ENCODE measurements at regions not wholly inside any gene's neighbourhood (a gene's known extent, or its start where the extent isn't known, plus 50 kb on each side); places are given as distances from the start of the nearest gene placed in this dataset.

DNA sequence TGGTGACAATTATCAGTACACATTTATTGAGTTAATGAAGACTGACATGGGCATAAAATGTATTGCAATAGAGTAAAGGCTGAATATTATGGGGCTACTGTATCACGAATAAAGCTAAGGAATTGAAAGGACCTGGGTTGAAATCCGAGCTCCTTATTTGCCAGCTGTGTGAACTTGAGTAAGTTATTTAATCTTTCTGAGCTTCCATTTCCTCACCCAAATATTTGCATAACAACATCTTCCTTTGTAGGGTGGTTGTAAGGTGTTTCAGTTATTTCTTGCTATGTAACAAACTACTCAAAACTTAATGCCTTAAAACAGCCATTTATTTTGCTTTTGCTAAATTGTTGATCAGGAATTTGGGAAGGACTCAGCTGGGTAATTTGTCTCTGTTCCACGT lies 111.1 kb upstream of the TSC22D2 start:
- H2AFZ ChIP-seq: 0 out of 2 replicates have a peak overlapping the region, but pooled peaks have one; percentile 30
- in situ Hi-C loops (cut with MboI): no loop called here
- no peaks in the 10 kb centered on the region for H3K36me3 ChIP-seq (ENCODE audit: low read depth)
- TF ChIP-seq EZH2 (IDR thresholded peaks at IDR 0.05; ENCODE audit: insufficient read depth, poor library complexity, severe bottlenecking) (no peak), EZH2phosphoT487 (IDR thresholded peaks at IDR 0.05; ENCODE audit: insufficient read depth, low read depth) (no peak)
- H3K4me1 ChIP-seq (ENCODE audit: insufficient read depth): peaks cover 59% of the 10 kb centered on the region
- H3K4me3 ChIP-seq: no peak overlapping the region
- no peak for DNase-seq
- H3K27me3 ChIP-seq (replicated peaks; ENCODE audit: insufficient read depth): no peaks in the 10 kb centered on the region
- no peak overlapping the region for H3K4me2 ChIP-seq (ENCODE audit: unreplicated experiment)
- no peak overlapping the region for H3K9ac ChIP-seq
- peaks cover 2% of the 10 kb centered on the region for H3K9me3 ChIP-seq (ENCODE audit: low read depth)
- no peaks in the 10 kb centered on the region for H4K20me1 ChIP-seq (ENCODE audit: insufficient read depth)
- no peaks in the 10 kb centered on the region for H3K9me2 ChIP-seq (ENCODE audit: insufficient read depth)
- H3K79me2 ChIP-seq (ENCODE audit: insufficient read depth): no peaks in the 10 kb centered on the region
- H3F3A ChIP-seq (ENCODE audit: insufficient read depth): peaks cover 25% of the 10 kb centered on the region
- 65 to 67% methylated on average over 3 of the region's 3 CpGs for WGBS, 2 experiments (ENCODE audit: low coverage in 1 of 2, low lambda C conversion rate in 2 of 2, missing lambda C conversion rate in 2 of 2)
- H3K27ac ChIP-seq: no peak overlapping the region

DNA sequence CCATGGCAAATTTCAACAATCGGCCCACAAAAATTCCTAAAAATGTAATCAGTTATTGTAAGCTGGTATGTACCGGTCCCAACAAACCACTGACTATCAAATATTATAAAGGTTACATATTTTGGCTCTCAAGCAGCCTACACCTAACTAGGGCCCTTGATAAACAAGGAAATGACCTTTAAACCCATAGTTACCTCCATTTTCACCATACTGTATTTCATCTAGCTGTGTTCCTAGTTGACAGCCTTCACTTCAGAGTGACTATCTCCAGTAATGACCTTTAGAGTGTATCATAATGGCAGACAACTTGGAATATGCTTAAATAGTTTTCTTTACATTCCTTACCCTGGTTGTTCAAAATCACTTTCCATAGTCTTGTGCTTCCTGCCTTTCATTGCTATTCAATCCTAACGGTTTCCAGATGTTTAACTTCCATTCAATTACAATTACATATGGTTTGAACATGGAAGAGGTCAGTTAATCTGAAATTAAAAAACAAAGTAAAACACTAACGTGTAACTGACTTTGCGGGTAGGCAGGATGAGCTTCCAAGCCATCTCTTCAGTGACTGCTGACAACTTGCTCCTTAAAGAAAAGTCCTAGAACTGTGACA lies 111.9 kb upstream of the TSC22D2 start:
- H3K27ac ChIP-seq: no peak overlapping the region
- no peaks in the 10 kb centered on the region for H3K79me2 ChIP-seq (ENCODE audit: insufficient read depth)
- TF ChIP-seq EZH2 (IDR thresholded peaks at IDR 0.05; ENCODE audit: insufficient read depth, poor library complexity, severe bottlenecking) (no peak), EZH2phosphoT487 (IDR thresholded peaks at IDR 0.05; ENCODE audit: insufficient read depth, low read depth) (no peak)
- no peaks in the 10 kb centered on the region for H3K36me3 ChIP-seq (ENCODE audit: low read depth)
- no peak for DNase-seq
- H3K9me2 ChIP-seq (ENCODE audit: insufficient read depth): no peaks in the 10 kb centered on the region
- no peak overlapping the region for H3K9ac ChIP-seq
- no peaks in the 10 kb centered on the region for H4K20me1 ChIP-seq (ENCODE audit: insufficient read depth)
- H3K4me1 ChIP-seq (ENCODE audit: insufficient read depth): peaks cover 51% of the 10 kb centered on the region
- peak overlapping the region; percentile 30 for H2AFZ ChIP-seq
- H3F3A ChIP-seq (ENCODE audit: insufficient read depth): peaks cover 30% of the 10 kb centered on the region
- 73 to 75% methylated on average over 5 of the region's 5 CpGs for WGBS, 2 experiments (ENCODE audit: low coverage in 1 of 2, low lambda C conversion rate in 2 of 2, missing lambda C conversion rate in 2 of 2)
- H3K9me3 ChIP-seq (ENCODE audit: low read depth): peaks cover 5% of the 10 kb centered on the region
- no peaks in the 10 kb centered on the region for H3K27me3 ChIP-seq (replicated peaks; ENCODE audit: insufficient read depth)
- in situ Hi-C loops (cut with MboI): no loop called here
- no peak overlapping the region for H3K4me3 ChIP-seq
- H3K4me2 ChIP-seq (ENCODE audit: unreplicated experiment): no peak overlapping the region

DNA sequence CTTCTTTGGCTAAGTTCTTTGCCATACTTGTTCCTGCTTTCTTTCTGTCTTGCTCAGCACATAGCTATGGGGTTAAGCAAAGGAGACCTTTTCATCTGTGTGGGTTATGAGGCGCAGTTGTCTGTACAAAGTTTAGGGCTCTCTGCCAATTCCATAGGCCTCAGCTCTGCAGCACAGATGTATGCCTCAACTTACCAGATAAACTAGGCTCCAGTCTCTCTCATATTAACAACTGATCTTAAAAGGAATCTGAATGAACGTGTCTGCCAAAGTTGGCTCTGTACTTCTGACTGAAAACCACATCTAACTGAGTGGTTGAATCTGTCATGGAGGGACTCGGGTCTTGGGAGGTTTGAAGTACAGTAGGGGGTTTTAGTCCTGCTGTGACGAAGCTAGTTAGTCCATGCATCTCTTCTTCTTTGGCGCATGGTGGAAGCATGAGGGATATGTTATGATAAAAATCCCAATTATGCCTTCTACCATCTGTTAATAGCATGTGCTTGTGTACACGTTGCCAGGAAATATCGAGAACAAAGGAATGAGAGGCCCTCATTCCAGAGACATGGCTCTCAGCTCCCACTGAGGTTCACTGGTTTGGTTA lies 114.6 kb upstream of the TSC22D2 start:
- Histone ChIP-seq H3F3A (ENCODE audit: insufficient read depth) (peaks cover 27% of the 10 kb centered on the region), H3K79me2 (ENCODE audit: insufficient read depth) (no peaks in the 10 kb centered on the region), H3K9me2 (ENCODE audit: insufficient read depth) (no peaks in the 10 kb centered on the region), H3K27ac (peak overlapping the region; percentile 89), H3K4me2 (ENCODE audit: unreplicated experiment) (peak overlapping the region; percentile 41), H3K9ac (peak overlapping the region; percentile 56), H3K36me3 (ENCODE audit: low read depth) (no peaks in the 10 kb centered on the region), H4K20me1 (ENCODE audit: insufficient read depth) (no peaks in the 10 kb centered on the region), H2AFZ (peak overlapping the region; percentile 76), H3K27me3 (replicated peaks; ENCODE audit: insufficient read depth) (no peaks in the 10 kb centered on the region), H3K9me3 (ENCODE audit: low read depth) (peaks cover 5% of the 10 kb centered on the region), H3K4me1 (ENCODE audit: insufficient read depth) (peaks cover 40% of the 10 kb centered on the region), H3K4me3 (no peak overlapping the region)
- WGBS, 2 experiments (ENCODE audit: low coverage in 1 of 2, low lambda C conversion rate in 2 of 2, missing lambda C conversion rate in 2 of 2): 7 to 8% methylated on average over 7 of the region's 7 CpGs
- peak; percentile 77 for DNase-seq
- TF ChIP-seq EZH2phosphoT487 (IDR thresholded peaks at IDR 0.05; ENCODE audit: insufficient read depth, low read depth): no peak
- no peak for TF ChIP-seq EZH2 (IDR thresholded peaks at IDR 0.05; ENCODE audit: insufficient read depth, poor library complexity, severe bottlenecking)
- in situ Hi-C loops (cut with MboI): no loop called here

DNA sequence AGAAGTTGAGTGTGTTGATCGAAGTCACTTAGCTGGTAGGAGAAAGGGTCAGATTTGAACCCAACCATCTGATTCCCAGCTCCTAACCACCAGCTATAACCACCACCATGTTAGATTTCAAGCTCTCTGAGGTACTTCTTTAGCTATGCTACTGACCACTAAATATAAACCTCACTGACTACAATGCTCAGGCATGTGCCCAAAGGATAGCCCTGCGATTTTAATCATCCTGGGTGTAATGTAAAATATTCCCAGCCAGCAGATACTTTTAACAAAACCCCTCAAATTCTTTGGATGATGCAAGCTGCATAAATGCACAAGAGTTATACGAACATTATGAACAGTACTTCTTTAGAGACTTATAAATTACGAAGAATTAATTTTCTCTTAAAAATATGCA lies 115.2 kb upstream of the TSC22D2 start:
- Histone ChIP-seq H3K27ac (peak overlapping the region; percentile 89), H3K36me3 (ENCODE audit: low read depth) (no peaks in the 10 kb centered on the region), H3K4me1 (ENCODE audit: insufficient read depth) (peaks cover 40% of the 10 kb centered on the region), H3K9me3 (ENCODE audit: low read depth) (peaks cover 5% of the 10 kb centered on the region), H3K27me3 (replicated peaks; ENCODE audit: insufficient read depth) (no peaks in the 10 kb centered on the region), H2AFZ (peak overlapping the region; percentile 76), H3K4me2 (ENCODE audit: unreplicated experiment) (peak overlapping the region; percentile 41), H3K4me3 (no peak overlapping the region), H3K79me2 (ENCODE audit: insufficient read depth) (no peaks in the 10 kb centered on the region), H3F3A (ENCODE audit: insufficient read depth) (peaks cover 27% of the 10 kb centered on the region), H3K9ac (peak overlapping the region; percentile 56), H4K20me1 (ENCODE audit: insufficient read depth) (no peaks in the 10 kb centered on the region), H3K9me2 (ENCODE audit: insufficient read depth) (no peaks in the 10 kb centered on the region)
- no peak for TF ChIP-seq EZH2phosphoT487 (IDR thresholded peaks at IDR 0.05; ENCODE audit: insufficient read depth, low read depth)
- TF ChIP-seq EZH2 (IDR thresholded peaks at IDR 0.05; ENCODE audit: insufficient read depth, poor library complexity, severe bottlenecking): no peak
- 56 to 57% methylated on average over 4 of the region's 4 CpGs for WGBS, 2 experiments (ENCODE audit: low coverage in 1 of 2, low lambda C conversion rate in 2 of 2, missing lambda C conversion rate in 2 of 2)
- peak; percentile 80 for DNase-seq
- in situ Hi-C loops (cut with MboI): no loop called here
